CD8-positive, alpha-beta memory T cell (primary cell): ENCODE measurements at regions not wholly inside any gene's neighbourhood (a gene's known extent, or its start where the extent isn't known, plus 50 kb on each side); places are given as distances from the start of the nearest gene placed in this dataset.
A peak's percentile ranks its signal among the peaks of the same experiment; 100 is the strongest.

Experiments
- CTCF ChIA-PET: fragments of 350-600 bp; sonication (Branson Sonifier 250); formaldehyde crosslinking; loops from one replicate; lab custom pipeline; 2021; ENCODE audit warnings: antibody characterized with exemption; lab: Charles Lee
- POLR2A ChIA-PET: fragments of 350-600 bp; sonication (Branson Sonifier 250); formaldehyde crosslinking; loops from one replicate; lab custom pipeline; 2021; ENCODE audit warnings: antibody characterized with exemption; lab: Charles Lee
- DNase-seq, 5 donors: peaks; one replicate each; pipeline versions ENCODE4 v3.0.0 to v3.0.0-alpha.2; 2020 to 2022; ENCODE audit warnings: mixed read lengths in 1 of 5
- H3K27ac ChIP-seq: one replicate; pipeline ENCODE4 v1.7.0; 2013; ENCODE audit warnings: low read depth, mild to moderate bottlenecking, low read length, moderate library complexity
- H3K27me3 ChIP-seq: 2 replicates; pipeline ENCODE4 v1.7.0; 2013; ENCODE audit warnings: low read length, mild to moderate bottlenecking; ENCODE audit not compliant: insufficient read depth, poor library complexity, severe bottlenecking
- H3K36me3 ChIP-seq: 2 replicates; pipeline ENCODE4 v1.7.0; 2013; ENCODE audit warnings: mild to moderate bottlenecking, low read length, moderate library complexity; ENCODE audit not compliant: insufficient read depth
- H3K4me1 ChIP-seq: 2 replicates; pipeline ENCODE4 v1.7.0; 2013; ENCODE audit warnings: mild to moderate bottlenecking, low read length, moderate library complexity; ENCODE audit not compliant: insufficient read depth
- H3K4me3 ChIP-seq: 2 replicates; pipeline ENCODE4 v1.7.0; 2013; ENCODE audit warnings: mild to moderate bottlenecking, low read length
- H3K9me3 ChIP-seq: 2 replicates; pipeline ENCODE4 v1.7.0; 2013; ENCODE audit warnings: mild to moderate bottlenecking, low read length
- H3K27ac Mint-ChIP-seq, 8 donors: one replicate each; pipeline ENCODE4 v1.8.0; 2020 to 2021; ENCODE audit warnings: mixed read lengths in 8 of 8, mild to moderate bottlenecking in 6 of 8, inconsistent platforms in 3 of 8, moderate library complexity in 3 of 8
- H3K27me3 Mint-ChIP-seq, 2 donors: one replicate each; pipeline ENCODE4 v1.8.0; 2020 to 2021; ENCODE audit warnings: mixed read lengths in 2 of 2, mild to moderate bottlenecking in 1 of 2, moderate library complexity in 1 of 2
- H3K36me3 Mint-ChIP-seq, 3 donors: one replicate each; pipeline ENCODE4 v1.8.0; 2020 to 2021; ENCODE audit warnings: mixed read lengths in 3 of 3, inconsistent platforms in 1 of 3, mild to moderate bottlenecking in 1 of 3
- H3K4me1 Mint-ChIP-seq, 3 donors: one replicate each; pipeline ENCODE4 v1.8.0; 2020 to 2021; ENCODE audit warnings: mixed read lengths in 3 of 3, inconsistent platforms in 1 of 3, mild to moderate bottlenecking in 1 of 3
- H3K4me3 Mint-ChIP-seq, 7 donors: one replicate each; pipeline ENCODE4 v1.8.0; 2020 to 2021; ENCODE audit warnings: mixed read lengths in 7 of 7, mild to moderate bottlenecking in 6 of 7, moderate library complexity in 4 of 7, inconsistent platforms in 2 of 7
- H3K9me3 Mint-ChIP-seq, 5 donors: one replicate each; pipeline ENCODE4 v1.8.0; 2020 to 2022; ENCODE audit warnings: mixed read lengths in 5 of 5, mild to moderate bottlenecking in 3 of 5, moderate library complexity in 2 of 5, inconsistent platforms in 1 of 5

GRCh38 chr1:30129421-30130055 lies 593.8 kb downstream of the MATN1 start:
- no peak overlapping the region for H3K4me3 Mint-ChIP-seq
- H3K27me3 Mint-ChIP-seq: peaks cover 16 to 25% of the 10 kb centered on the region in 2 donors
- no peak for DNase-seq
- Histone ChIP-seq H3K27ac (no peak overlapping the region), H3K9me3 (no peaks in the 10 kb centered on the region), H3K27me3 (no peaks in the 10 kb centered on the region), H3K36me3 (no peaks in the 10 kb centered on the region), H3K4me1 (no peaks in the 10 kb centered on the region), H3K4me3 (no peak overlapping the region)
- ChIA-PET CTCF (no interaction called here), POLR2A (no interaction called here)
- H3K9me3 Mint-ChIP-seq: no peaks in the 10 kb centered on the region
- H3K4me1 Mint-ChIP-seq: peaks cover 0 to 1% (median 0%) of the 10 kb centered on the region in 3 donors
- H3K27ac Mint-ChIP-seq: no peak overlapping the region
- H3K36me3 Mint-ChIP-seq: no peaks in the 10 kb centered on the region

GRCh38 chr1:30129001-30129408 lies 594.4 kb downstream of the MATN1 start:
- Mint-ChIP-seq H3K9me3 (no peaks in the 10 kb centered on the region), H3K27ac (no peak overlapping the region), H3K4me1 (peaks cover 0 to 1% (median 0%) of the 10 kb centered on the region in 3 donors), H3K36me3 (no peaks in the 10 kb centered on the region), H3K4me3 (no peak overlapping the region), H3K27me3 (peaks cover 14 to 25% of the 10 kb centered on the region in 2 donors)
- no peak overlapping the region for H3K4me3 ChIP-seq
- no peaks in the 10 kb centered on the region for H3K4me1 ChIP-seq
- H3K36me3 ChIP-seq: no peaks in the 10 kb centered on the region
- POLR2A ChIA-PET: no interaction called here
- CTCF ChIA-PET: no interaction called here
- no peak for DNase-seq
- no peaks in the 10 kb centered on the region for H3K27me3 ChIP-seq
- H3K9me3 ChIP-seq: no peaks in the 10 kb centered on the region
- no peak overlapping the region for H3K27ac ChIP-seq

DNA sequence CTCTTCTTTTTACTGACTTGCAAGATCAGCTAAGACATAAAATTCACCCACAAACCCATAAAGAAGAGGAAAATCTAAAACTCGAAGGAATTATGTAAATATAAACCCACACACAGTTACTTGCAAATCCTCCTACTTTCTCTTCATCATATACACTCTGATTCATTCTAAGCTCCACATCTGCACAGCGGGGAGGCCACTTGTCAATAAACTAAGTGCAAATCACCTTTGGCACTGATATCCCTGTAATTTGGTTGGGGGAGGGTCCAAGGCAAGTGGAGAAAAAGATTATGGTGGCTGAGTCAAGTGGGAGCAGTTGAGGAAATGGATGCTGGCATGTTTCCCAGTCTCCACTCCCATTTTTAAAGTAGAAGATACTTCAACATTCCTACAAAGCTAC lies 596.5 kb downstream of the MATN1 start:
- Histone ChIP-seq H3K27ac (no peak overlapping the region), H3K9me3 (no peaks in the 10 kb centered on the region), H3K36me3 (no peaks in the 10 kb centered on the region), H3K4me3 (no peak overlapping the region), H3K4me1 (no peaks in the 10 kb centered on the region), H3K27me3 (no peaks in the 10 kb centered on the region)
- Mint-ChIP-seq H3K27me3 (peaks cover 13 to 18% of the 10 kb centered on the region in 2 donors), H3K9me3 (no peaks in the 10 kb centered on the region), H3K4me1 (peaks cover 0 to 1% (median 0%) of the 10 kb centered on the region in 3 donors), H3K27ac (peak overlapping the region in 1 of 8 donors; percentile 29), H3K4me3 (no peak overlapping the region), H3K36me3 (no peaks in the 10 kb centered on the region)
- DNase-seq: no peak
- POLR2A ChIA-PET: no interaction called here
- CTCF ChIA-PET: no interaction called here

- Histone ChIP-seq H3K4me3 (no peak overlapping the region), H3K36me3 (no peaks in the 10 kb centered on the region), H3K27me3 (no peaks in the 10 kb centered on the region), H3K9me3 (no peaks in the 10 kb centered on the region), H3K4me1 (no peaks in the 10 kb centered on the region), H3K27ac (no peak overlapping the region)
- ChIA-PET POLR2A (no interaction called here), CTCF (no interaction called here)
- H3K36me3 Mint-ChIP-seq: no peaks in the 10 kb centered on the region
- H3K27ac Mint-ChIP-seq: no peak overlapping the region
- peaks cover 8 to 14% of the 10 kb centered on the region in 2 donors for H3K27me3 Mint-ChIP-seq
- no peak for DNase-seq
- peaks cover 0 to 1% (median 0%) of the 10 kb centered on the region in 3 donors for H3K4me1 Mint-ChIP-seq
- H3K4me3 Mint-ChIP-seq: no peak overlapping the region
- no peaks in the 10 kb centered on the region for H3K9me3 Mint-ChIP-seq
Measured at GRCh38 chr1:30125821-30126170, 597.6 kb downstream of the MATN1 start.

GRCh38 chr1:30125021-30125820 lies 598.2 kb downstream of the MATN1 start:
- Histone ChIP-seq H3K36me3 (no peaks in the 10 kb centered on the region), H3K4me1 (no peaks in the 10 kb centered on the region), H3K9me3 (no peaks in the 10 kb centered on the region), H3K4me3 (no peak overlapping the region), H3K27me3 (no peaks in the 10 kb centered on the region), H3K27ac (no peak overlapping the region)
- ChIA-PET CTCF (no interaction called here), POLR2A (no interaction called here)
- Mint-ChIP-seq H3K27me3 (peaks cover 5 to 9% of the 10 kb centered on the region in 2 donors), H3K36me3 (no peaks in the 10 kb centered on the region), H3K4me1 (no peaks in the 10 kb centered on the region), H3K4me3 (no peak overlapping the region), H3K27ac (peak overlapping the region in 1 of 8 donors; percentile 6), H3K9me3 (no peaks in the 10 kb centered on the region)
- no peak for DNase-seq

DNA sequence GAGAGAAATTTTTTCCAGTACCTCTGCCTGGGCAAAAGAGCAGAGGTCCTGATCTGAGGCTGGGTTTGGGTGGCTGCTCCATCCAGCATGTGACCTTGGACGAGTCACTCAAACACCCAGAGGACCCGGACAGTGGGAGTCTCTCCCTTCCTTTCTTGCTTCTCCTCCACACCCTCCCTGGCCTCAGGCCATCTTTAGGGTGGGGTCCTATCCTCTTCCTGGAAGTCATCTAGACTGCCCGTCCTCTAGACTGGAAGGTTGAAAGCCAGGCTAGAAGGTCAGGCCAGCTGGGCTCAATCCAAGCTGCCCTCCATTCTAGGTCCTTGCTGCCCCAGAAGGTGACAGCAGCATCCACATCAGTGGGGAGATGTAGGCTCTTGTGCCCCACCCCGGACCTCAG lies 599.5 kb downstream of the MATN1 start:
- ChIA-PET CTCF (no interaction called here), POLR2A (no interaction called here)
- no peaks in the 10 kb centered on the region for H3K4me1 ChIP-seq
- H3K27me3 ChIP-seq: no peaks in the 10 kb centered on the region
- Mint-ChIP-seq H3K27me3 (peaks cover under 1 to 6% of the 10 kb centered on the region in 2 donors), H3K9me3 (no peaks in the 10 kb centered on the region), H3K27ac (peak overlapping the region in 1 of 8 donors; percentile 23), H3K4me3 (no peak overlapping the region), H3K36me3 (no peaks in the 10 kb centered on the region), H3K4me1 (no peaks in the 10 kb centered on the region)
- DNase-seq: no peak
- no peaks in the 10 kb centered on the region for H3K9me3 ChIP-seq
- no peak overlapping the region for H3K27ac ChIP-seq
- no peaks in the 10 kb centered on the region for H3K36me3 ChIP-seq
- no peak overlapping the region for H3K4me3 ChIP-seq

- Histone ChIP-seq H3K36me3 (no peaks in the 10 kb centered on the region), H3K9me3 (no peaks in the 10 kb centered on the region), H3K27me3 (no peaks in the 10 kb centered on the region), H3K4me1 (no peaks in the 10 kb centered on the region), H3K27ac (no peak overlapping the region), H3K4me3 (no peak overlapping the region)
- Mint-ChIP-seq H3K4me3 (no peak overlapping the region), H3K27ac (peak overlapping the region in 1 of 8 donors; percentile 0), H3K27me3 (no peaks in the 10 kb centered on the region), H3K4me1 (no peaks in the 10 kb centered on the region), H3K9me3 (no peaks in the 10 kb centered on the region), H3K36me3 (no peaks in the 10 kb centered on the region)
- DNase-seq: no peak
- POLR2A ChIA-PET: no interaction called here
- CTCF ChIA-PET: no interaction called here
Measured at GRCh38 chr1:30123036-30123435, 600.3 kb downstream of the MATN1 start.

GRCh38 chr1:30120245-30121000 lies 603.0 kb downstream of the MATN1 start:
- Histone ChIP-seq H3K4me1 (no peaks in the 10 kb centered on the region), H3K27me3 (no peaks in the 10 kb centered on the region), H3K9me3 (no peaks in the 10 kb centered on the region), H3K27ac (no peak overlapping the region), H3K36me3 (no peaks in the 10 kb centered on the region), H3K4me3 (no peak overlapping the region)
- H3K36me3 Mint-ChIP-seq: no peaks in the 10 kb centered on the region
- POLR2A ChIA-PET: no interaction called here
- peaks cover 3% of the 10 kb centered on the region in 2 donors for H3K27me3 Mint-ChIP-seq
- H3K9me3 Mint-ChIP-seq: no peaks in the 10 kb centered on the region
- CTCF ChIA-PET: no interaction called here
- H3K27ac Mint-ChIP-seq: no peak overlapping the region
- no peak overlapping the region for H3K4me3 Mint-ChIP-seq
- H3K4me1 Mint-ChIP-seq: no peaks in the 10 kb centered on the region
- DNase-seq: no peak
